ENCODE measurements at regions not wholly inside any gene's neighbourhood (a gene's known extent, or its start where the extent isn't known, plus 50 kb on each side); places are given as distances from the start of the nearest gene placed in this dataset.
"Not testable (repeated sequence)": the region's sequence is repeated elsewhere in the genome, so short reads cannot be mapped to it uniquely, and the experiment has no call there.

DNA sequence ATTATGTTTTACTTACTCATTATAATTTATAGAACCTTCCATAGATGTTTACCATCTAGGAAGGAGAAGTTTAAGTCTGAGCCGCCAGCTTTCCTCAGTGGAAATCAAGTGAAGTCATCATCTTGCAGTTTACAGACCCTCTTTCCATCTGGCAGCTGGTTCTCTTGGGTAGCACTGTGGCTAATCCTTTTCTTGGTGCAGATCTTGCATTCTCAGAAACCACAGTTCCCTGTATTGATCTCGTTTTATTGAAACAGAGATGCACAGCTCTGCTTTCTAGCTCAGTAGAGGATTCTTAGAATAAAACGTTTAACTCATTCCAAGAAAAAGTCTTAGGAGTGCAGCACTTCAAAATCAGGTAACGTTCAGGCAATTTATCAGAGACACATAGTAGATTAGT, 1154.7 kb downstream of the FOXD4L5 start:
- TF ChIP-seq, protein P1, sequence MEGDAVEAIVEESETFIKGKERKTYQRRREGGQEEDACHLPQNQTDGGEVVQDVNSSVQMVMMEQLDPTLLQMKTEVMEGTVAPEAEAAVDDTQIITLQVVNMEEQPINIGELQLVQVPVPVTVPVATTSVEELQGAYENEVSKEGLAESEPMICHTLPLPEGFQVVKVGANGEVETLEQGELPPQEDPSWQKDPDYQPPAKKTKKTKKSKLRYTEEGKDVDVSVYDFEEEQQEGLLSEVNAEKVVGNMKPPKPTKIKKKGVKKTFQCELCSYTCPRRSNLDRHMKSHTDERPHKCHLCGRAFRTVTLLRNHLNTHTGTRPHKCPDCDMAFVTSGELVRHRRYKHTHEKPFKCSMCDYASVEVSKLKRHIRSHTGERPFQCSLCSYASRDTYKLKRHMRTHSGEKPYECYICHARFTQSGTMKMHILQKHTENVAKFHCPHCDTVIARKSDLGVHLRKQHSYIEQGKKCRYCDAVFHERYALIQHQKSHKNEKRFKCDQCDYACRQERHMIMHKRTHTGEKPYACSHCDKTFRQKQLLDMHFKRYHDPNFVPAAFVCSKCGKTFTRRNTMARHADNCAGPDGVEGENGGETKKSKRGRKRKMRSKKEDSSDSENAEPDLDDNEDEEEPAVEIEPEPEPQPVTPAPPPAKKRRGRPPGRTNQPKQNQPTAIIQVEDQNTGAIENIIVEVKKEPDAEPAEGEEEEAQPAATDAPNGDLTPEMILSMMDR (IDR thresholded peaks at IDR 0.05): not testable (repeated sequence)
- TF ChIP-seq POLR2A (IDR thresholded peaks at IDR 0.05); POLR2AphosphoS5 (IDR thresholded peaks at IDR 0.05; ENCODE audit: insufficient read depth in 1 of 2, low read depth in 1 of 2): not testable (repeated sequence)
